IMR-90 (cell line): ENCODE measurements at regions not wholly inside any gene's neighbourhood (a gene's known extent, or its start where the extent isn't known, plus 50 kb on each side); places are given as distances from the start of the nearest gene placed in this dataset.

Source experiments
- ATAC-seq: fragments of 200-7000 bp; cut with Tn5 transposase; 2 replicates; pipeline ENCODE4 v1.9.1; 2020; ENCODE audit warnings: low read depth, mild to moderate bottlenecking, moderate library complexity
- BruUV-seq: library from RNA; stranded (reverse); fragments of 400-500 nt; replicated peaks from 2 replicates; lab custom pipeline; 2021; lab: Mats Ljungman, UMichigan
- CTCF ChIA-PET: fragments of 300-600 bp; formaldehyde crosslinking; extraction: SDS; loops from one replicate; lab custom pipeline; 2021; ENCODE audit warnings: antibody characterized with exemption; lab: Yijun Ruan, JAX
- POLR2A ChIA-PET: fragments of 300-600 bp; sonication (Branson Sonifier 250); formaldehyde crosslinking; loops from one replicate; lab custom pipeline; 2022; ENCODE audit warnings: antibody characterized with exemption; ENCODE audit not compliant: unreplicated experiment; lab: Charles Lee
- DNase-seq: peaks from one replicate; pipeline ENCODE4 v3.0.0; 2013
- H2AFZ ChIP-seq: replicated peaks from 2 replicates; pipeline ENCODE3; 2013; ENCODE audit warnings: low read length, mild to moderate bottlenecking; ENCODE audit not compliant: poor library complexity
- H2AK5ac ChIP-seq: 2 replicates; pipeline ENCODE4 v1.6.1; 2013; ENCODE audit warnings: low read depth, low read length, inconsistent platforms
- H2AK9ac ChIP-seq: replicated peaks from 2 replicates; pipeline ENCODE3; 2013; ENCODE audit warnings: mild to moderate bottlenecking, low read depth, low read length, moderate library complexity; ENCODE audit not compliant: poor library complexity
- H2BK120ac ChIP-seq: 2 replicates; pipeline ENCODE4 v1.6.1; 2013; ENCODE audit warnings: low read depth, low read length, inconsistent platforms
- H2BK15ac ChIP-seq: 3 replicates; pipeline ENCODE4 v1.6.1; 2013; ENCODE audit warnings: low read depth, low read length, inconsistent platforms
- H2BK20ac ChIP-seq: 2 replicates; pipeline ENCODE4 v1.6.1; 2013; ENCODE audit warnings: low read depth, mild to moderate bottlenecking, inconsistent platforms, low read length, moderate library complexity
- H2BK5ac ChIP-seq: 2 replicates; pipeline ENCODE4 v1.6.1; 2013; ENCODE audit warnings: mild to moderate bottlenecking, low read depth, low read length, inconsistent platforms; ENCODE audit not compliant: poor library complexity, severe bottlenecking
- H3K14ac ChIP-seq: replicated peaks from 2 replicates; pipeline ENCODE4 v1.6.1; 2013; ENCODE audit warnings: low read depth, low read length, inconsistent platforms
- H3K18ac ChIP-seq: 2 replicates; pipeline ENCODE4 v1.6.1; 2013; ENCODE audit warnings: low read depth, low read length, control low read depth
- H3K23ac ChIP-seq: 2 replicates; pipeline ENCODE4 v1.6.1; 2013; ENCODE audit warnings: low read depth, low read length, inconsistent platforms
- H3K27ac ChIP-seq: 2 replicates; pipeline ENCODE4 v1.5.1; 2013; ENCODE audit warnings: mild to moderate bottlenecking, control low read depth, low read length; ENCODE audit not compliant: insufficient read depth
- H3K27me3 ChIP-seq: 2 replicates; pipeline ENCODE4 v1.6.1; 2013; ENCODE audit warnings: low read length; ENCODE audit not compliant: control insufficient read depth, insufficient read depth
- H3K36me3 ChIP-seq: 2 replicates; pipeline ENCODE4 v1.6.1; 2013; ENCODE audit warnings: low read length, mixed read lengths; ENCODE audit not compliant: control insufficient read depth, insufficient read depth
- H3K4ac ChIP-seq: 2 replicates; pipeline ENCODE4 v1.6.1; 2013; ENCODE audit warnings: low read depth, low read length, inconsistent platforms
- H3K4me1 ChIP-seq: 2 replicates; pipeline ENCODE4 v1.6.1; 2013; ENCODE audit warnings: low read length, mixed read lengths; ENCODE audit not compliant: control insufficient read depth, insufficient read depth
- H3K4me2 ChIP-seq: 2 replicates; pipeline ENCODE4 v1.6.1; 2013; ENCODE audit warnings: low read depth, mild to moderate bottlenecking, control low read depth, low read length, moderate library complexity
- H3K4me3 ChIP-seq: 2 replicates; pipeline ENCODE4 v1.5.1; 2013; ENCODE audit warnings: low read depth, mild to moderate bottlenecking, control low read depth, low read length, moderate library complexity; ENCODE audit not compliant: insufficient read depth
- H3K56ac ChIP-seq: 2 replicates; pipeline ENCODE4 v1.6.1; 2013; ENCODE audit warnings: low read length, inconsistent platforms; ENCODE audit not compliant: insufficient read depth; ENCODE audit errors: extremely low read depth
- H3K79me1 ChIP-seq, 2 experiments: 2 replicates each; pipeline ENCODE4 v1.6.1; 2013; ENCODE audit warnings: low read length in 2 of 2, inconsistent platforms in 1 of 2, low read depth in 1 of 2
- H3K9ac ChIP-seq: 2 replicates; pipeline ENCODE4 v1.6.1; 2013; ENCODE audit warnings: low read depth, low read length, control low read depth
- H3K9me1 ChIP-seq: 2 replicates; pipeline ENCODE4 v1.6.1; 2013; ENCODE audit warnings: low read length, inconsistent platforms; ENCODE audit not compliant: insufficient read depth
- H3K9me3 ChIP-seq: 2 replicates; pipeline ENCODE4 v1.6.1; 2013; ENCODE audit warnings: low read length; ENCODE audit not compliant: control insufficient read depth, insufficient read depth
- H4K20me1 ChIP-seq: 2 replicates; pipeline ENCODE4 v1.6.1; 2013; ENCODE audit warnings: low read length, inconsistent platforms; ENCODE audit not compliant: insufficient read depth
- H4K5ac ChIP-seq: 2 replicates; pipeline ENCODE4 v1.6.1; 2013; ENCODE audit warnings: mild to moderate bottlenecking, low read depth, low read length, control low read depth
- H4K8ac ChIP-seq, 2 experiments: 2 replicates each; pipeline ENCODE4 v1.6.1; 2013; ENCODE audit warnings: low read depth in 2 of 2, low read length in 2 of 2, control low read depth in 1 of 2, inconsistent platforms in 1 of 2
- H4K91ac ChIP-seq: 2 replicates; pipeline ENCODE4 v1.6.1; 2013; ENCODE audit warnings: low read depth, low read length, inconsistent platforms; ENCODE audit not compliant: insufficient read depth
- CEBPB ChIP-seq: IDR thresholded peaks from 2 replicates; pipeline ENCODE4 v1.6.1; 2012; ENCODE audit warnings: low read depth, low read length, improper control_type of control experiment
- WGBS, 2 experiments: methylation state at CpG; one replicate each; pipeline versions ENCODE4 v1.1.5 to v1.1.7; 2013; ENCODE audit warnings: missing lambda C conversion rate in 2 of 2; ENCODE audit not compliant: insufficient read length in 1 of 2; ENCODE audit errors: extremely low coverage in 2 of 2; 5-methylcytosine and 5-hydroxymethylcytosine counted together
- dilution Hi-C: fragments of 300-500 bp; cut with HindIII; formaldehyde crosslinking; loops from one replicate; pipeline ENCODE4 v1.14.3; 2018; ENCODE audit warnings: low sequenced_read_pairs; ENCODE audit not compliant: unreplicated experiment
- in situ Hi-C: fragments of 300-500 bp; cut with MboI; formaldehyde crosslinking; loops from 3 replicates; pipeline ENCODE4 v1.14.3; 2019; ENCODE audit warnings: low sequenced_read_pairs, inconsistent platforms, mixed read lengths
- intact Hi-C: fragments of 100-400 bp; cut with micrococcal nuclease; formaldehyde crosslinking; loops from 2 replicates; pipeline ENCODE4 v1.10.0; 2022

GRCh38 chr5:166509085-166509484 is 1782.4 kb upstream of the WWC1 start:
- POLR2A ChIA-PET: no interaction called here

More at GRCh38 chr5:166509085-166509484, 1782.4 kb upstream of the WWC1 start:
- no peaks in the 10 kb centered on the region for H4K20me1 ChIP-seq
- no peak overlapping the region for H3K14ac ChIP-seq
- no peak overlapping the region for H2AK9ac ChIP-seq
- no TSS peak for BruUV-seq
- H3K4me2 ChIP-seq: no peak overlapping the region
- in situ Hi-C loops (no loop called here), intact Hi-C loops (no loop called here), dilution Hi-C loops (no loop called here)
- no peak overlapping the region for H2BK20ac ChIP-seq
- peaks cover 2% of the 10 kb centered on the region for H3K9me3 ChIP-seq
- no peak overlapping the region for H4K5ac ChIP-seq
- no peak overlapping the region for H3K18ac ChIP-seq
- H3K4ac ChIP-seq: no peak overlapping the region
- no peak overlapping the region for H2BK15ac ChIP-seq
- no peak overlapping the region for H3K27ac ChIP-seq
- no peak for TF ChIP-seq CEBPB
- no peak overlapping the region for H4K91ac ChIP-seq
- no peak overlapping the region for H3K23ac ChIP-seq
- no peaks in the 10 kb centered on the region for H3K36me3 ChIP-seq
- CTCF ChIA-PET: no interaction called here
- H3K79me1 ChIP-seq: no peaks in the 10 kb centered on the region
- no peaks in the 10 kb centered on the region for H3K27me3 ChIP-seq
- H3K4me1 ChIP-seq: no peaks in the 10 kb centered on the region
- H3K9ac ChIP-seq: no peak overlapping the region
- no peak overlapping the region for H4K8ac ChIP-seq
- no CpG with 5 or more reads among the region's 3 CpGs for WGBS, 2 experiments
- H3K9me1 ChIP-seq: no peaks in the 10 kb centered on the region
- no peak overlapping the region for H2AFZ ChIP-seq
- H3K4me3 ChIP-seq: no peak overlapping the region
- H2BK5ac ChIP-seq: no peak overlapping the region
- no peak overlapping the region for H2BK120ac ChIP-seq
- no peak for ATAC-seq
- H3K56ac ChIP-seq: no peak overlapping the region
- DNase-seq: no peak
- H2AK5ac ChIP-seq: no peak overlapping the region
